WTC11 (cell line): ENCODE measurements at regions not wholly inside any gene's neighbourhood (a gene's known extent, or its start where the extent isn't known, plus 50 kb on each side); places are given as distances from the start of the nearest gene placed in this dataset.

Experiments
- ESRRA ChIP-seq: sonication (generic); formaldehyde crosslinking; IDR thresholded peaks from 2 replicates; pipeline ENCODE4 v1.8.1; 2022; ENCODE audit warnings: mild to moderate bottlenecking, missing genetic modification reagents, borderline replicate concordance
- FOXK1 ChIP-seq: sonication (generic); formaldehyde crosslinking; IDR thresholded peaks from 2 replicates; pipeline ENCODE4 v1.8.0; 2022; ENCODE audit warnings: mild to moderate bottlenecking, moderate library complexity, missing genetic modification reagents
- NR1H2 ChIP-seq: sonication (generic); formaldehyde crosslinking; IDR thresholded peaks from 2 replicates; pipeline ENCODE4 v1.9.0; 2021; ENCODE audit warnings: mild to moderate bottlenecking, moderate library complexity, missing genetic modification reagents
- TF ChIP-seq, protein P1 (sequence below): fragments of 200-600 bp; IDR thresholded peaks from 2 replicates; pipeline ENCODE4 v1.8.0; 2022; ENCODE audit warnings: antibody characterized with exemption
- TF ChIP-seq, protein P2 (sequence below): sonication (generic); formaldehyde crosslinking; IDR thresholded peaks from 2 replicates; pipeline ENCODE4 v1.8.1; 2023; ENCODE audit warnings: mild to moderate bottlenecking, missing genetic modification reagents
- TF ChIP-seq, protein P3 (sequence below): sonication (generic); formaldehyde crosslinking; IDR thresholded peaks from 2 replicates; pipeline ENCODE4 v1.8.1; 2023; ENCODE audit warnings: mild to moderate bottlenecking, missing genetic modification reagents, moderate library complexity
- TF ChIP-seq, protein P4 (sequence below): sonication (generic); formaldehyde crosslinking; IDR thresholded peaks from 2 replicates; pipeline ENCODE4 v1.8.0; 2022; ENCODE audit warnings: mild to moderate bottlenecking, missing genetic modification reagents
- TF ChIP-seq, protein P5 (sequence below): sonication (generic); formaldehyde crosslinking; IDR thresholded peaks from 2 replicates; pipeline ENCODE4 v1.8.0; 2022; ENCODE audit warnings: mild to moderate bottlenecking, missing genetic modification reagents

DNA sequence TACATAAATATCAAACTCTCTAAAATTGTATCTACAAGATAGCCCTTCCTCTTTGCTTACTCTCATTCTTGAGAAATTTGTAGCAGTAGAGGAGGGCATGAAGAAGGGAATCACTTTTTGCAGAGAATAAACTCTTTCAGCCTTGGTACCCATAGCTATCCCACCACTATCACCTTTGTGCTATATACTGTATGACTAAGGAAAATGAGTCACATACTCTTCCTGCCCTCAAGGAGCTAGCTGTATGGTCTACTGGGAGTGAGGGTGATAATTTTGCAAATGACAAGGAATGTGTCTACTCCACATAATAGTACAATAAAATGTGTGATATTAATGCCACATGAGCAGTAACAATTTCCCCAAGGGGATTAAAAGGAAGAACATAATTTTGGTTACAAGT is 184.6 kb upstream of the WSB1 start:
- TF ChIP-seq, protein P1, sequence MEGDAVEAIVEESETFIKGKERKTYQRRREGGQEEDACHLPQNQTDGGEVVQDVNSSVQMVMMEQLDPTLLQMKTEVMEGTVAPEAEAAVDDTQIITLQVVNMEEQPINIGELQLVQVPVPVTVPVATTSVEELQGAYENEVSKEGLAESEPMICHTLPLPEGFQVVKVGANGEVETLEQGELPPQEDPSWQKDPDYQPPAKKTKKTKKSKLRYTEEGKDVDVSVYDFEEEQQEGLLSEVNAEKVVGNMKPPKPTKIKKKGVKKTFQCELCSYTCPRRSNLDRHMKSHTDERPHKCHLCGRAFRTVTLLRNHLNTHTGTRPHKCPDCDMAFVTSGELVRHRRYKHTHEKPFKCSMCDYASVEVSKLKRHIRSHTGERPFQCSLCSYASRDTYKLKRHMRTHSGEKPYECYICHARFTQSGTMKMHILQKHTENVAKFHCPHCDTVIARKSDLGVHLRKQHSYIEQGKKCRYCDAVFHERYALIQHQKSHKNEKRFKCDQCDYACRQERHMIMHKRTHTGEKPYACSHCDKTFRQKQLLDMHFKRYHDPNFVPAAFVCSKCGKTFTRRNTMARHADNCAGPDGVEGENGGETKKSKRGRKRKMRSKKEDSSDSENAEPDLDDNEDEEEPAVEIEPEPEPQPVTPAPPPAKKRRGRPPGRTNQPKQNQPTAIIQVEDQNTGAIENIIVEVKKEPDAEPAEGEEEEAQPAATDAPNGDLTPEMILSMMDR, result no peak
- TF ChIP-seq, protein P2, sequence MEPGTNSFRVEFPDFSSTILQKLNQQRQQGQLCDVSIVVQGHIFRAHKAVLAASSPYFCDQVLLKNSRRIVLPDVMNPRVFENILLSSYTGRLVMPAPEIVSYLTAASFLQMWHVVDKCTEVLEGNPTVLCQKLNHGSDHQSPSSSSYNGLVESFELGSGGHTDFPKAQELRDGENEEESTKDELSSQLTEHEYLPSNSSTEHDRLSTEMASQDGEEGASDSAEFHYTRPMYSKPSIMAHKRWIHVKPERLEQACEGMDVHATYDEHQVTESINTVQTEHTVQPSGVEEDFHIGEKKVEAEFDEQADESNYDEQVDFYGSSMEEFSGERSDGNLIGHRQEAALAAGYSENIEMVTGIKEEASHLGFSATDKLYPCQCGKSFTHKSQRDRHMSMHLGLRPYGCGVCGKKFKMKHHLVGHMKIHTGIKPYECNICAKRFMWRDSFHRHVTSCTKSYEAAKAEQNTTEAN (CRISPR knock-in tag), result no peak
- TF ChIP-seq NR1H2 (CRISPR knock-in tag) (no peak), ESRRA (CRISPR knock-in tag) (no peak), FOXK1 (no peak)
- TF ChIP-seq, protein P3, sequence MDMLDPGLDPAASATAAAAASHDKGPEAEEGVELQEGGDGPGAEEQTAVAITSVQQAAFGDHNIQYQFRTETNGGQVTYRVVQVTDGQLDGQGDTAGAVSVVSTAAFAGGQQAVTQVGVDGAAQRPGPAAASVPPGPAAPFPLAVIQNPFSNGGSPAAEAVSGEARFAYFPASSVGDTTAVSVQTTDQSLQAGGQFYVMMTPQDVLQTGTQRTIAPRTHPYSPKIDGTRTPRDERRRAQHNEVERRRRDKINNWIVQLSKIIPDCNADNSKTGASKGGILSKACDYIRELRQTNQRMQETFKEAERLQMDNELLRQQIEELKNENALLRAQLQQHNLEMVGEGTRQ (CRISPR knock-in tag), result no peak
- TF ChIP-seq, protein P4, sequence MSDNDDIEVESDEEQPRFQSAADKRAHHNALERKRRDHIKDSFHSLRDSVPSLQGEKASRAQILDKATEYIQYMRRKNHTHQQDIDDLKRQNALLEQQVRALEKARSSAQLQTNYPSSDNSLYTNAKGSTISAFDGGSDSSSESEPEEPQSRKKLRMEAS, result no peak
- TF ChIP-seq, protein P5, sequence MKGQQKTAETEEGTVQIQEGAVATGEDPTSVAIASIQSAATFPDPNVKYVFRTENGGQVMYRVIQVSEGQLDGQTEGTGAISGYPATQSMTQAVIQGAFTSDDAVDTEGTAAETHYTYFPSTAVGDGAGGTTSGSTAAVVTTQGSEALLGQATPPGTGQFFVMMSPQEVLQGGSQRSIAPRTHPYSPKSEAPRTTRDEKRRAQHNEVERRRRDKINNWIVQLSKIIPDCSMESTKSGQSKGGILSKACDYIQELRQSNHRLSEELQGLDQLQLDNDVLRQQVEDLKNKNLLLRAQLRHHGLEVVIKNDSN (CRISPR knock-in tag), result no peak
